ENCODE measurements at regions not wholly inside any gene's neighbourhood (a gene's known extent, or its start where the extent isn't known, plus 50 kb on each side); places are given as distances from the start of the nearest gene placed in this dataset.

GRCh38 chr5:60229691-60230185 is 336.2 kb upstream of the PDE4D start:
- H3K36me3 ChIP-seq (ENCODE audit: control insufficient read depth in 2 of 2, insufficient read depth in 1 of 2, low read length in 2 of 2): no peaks in the 10 kb centered on the region
- CTCF ChIA-PET: interaction anchor here (0.7 kb wide), 1 partner anchor 253 kb away, joined by 3 read pairs; no protein-coding TSS in a partner anchor
- no peaks in the 10 kb centered on the region for H3K4me1 ChIP-seq (ENCODE audit: control insufficient read depth, insufficient read depth, low read length)
- H3K27ac ChIP-seq (ENCODE audit: extremely low read depth, low read depth, low read length): no peak overlapping the region
- no peaks in the 10 kb centered on the region for H3K9me3 ChIP-seq (ENCODE audit: control insufficient read depth, insufficient read depth, low read depth, low read length)
- no peak overlapping the region for H3K4me3 ChIP-seq (ENCODE audit: low read depth, low read length)
- TF ChIP-seq ZNF704 (tag by site-specific recombination; IDR thresholded peaks at IDR 0.05) (no peak), ZNF701 (tag by site-specific recombination; IDR thresholded peaks at IDR 0.05) (no peak), ZNF670 (tag by site-specific recombination; IDR thresholded peaks at IDR 0.05; ENCODE audit: low read depth) (no peak), YY1 (tag by site-specific recombination; IDR thresholded peaks at IDR 0.05) (no peak), ZNF530 (tag by site-specific recombination; IDR thresholded peaks at IDR 0.05; ENCODE audit: low read depth) (no peak), SALL2 (tag by site-specific recombination; IDR thresholded peaks at IDR 0.05; ENCODE audit: borderline replicate concordance) (no peak), SCRT2 (tag by site-specific recombination; IDR thresholded peaks at IDR 0.05) (no peak)
- POLR2A ChIA-PET: no interaction called here

GRCh38 chr5:60228676-60229075 is 335.1 kb upstream of the PDE4D start:
- Histone ChIP-seq H3K4me3 (ENCODE audit: low read depth, low read length) (no peak overlapping the region), H3K9me3 (ENCODE audit: control insufficient read depth, insufficient read depth, low read depth, low read length) (no peaks in the 10 kb centered on the region), H3K36me3 (ENCODE audit: control insufficient read depth in 2 of 2, insufficient read depth in 1 of 2, low read length in 2 of 2) (no peaks in the 10 kb centered on the region), H3K4me1 (ENCODE audit: control insufficient read depth, insufficient read depth, low read length) (no peaks in the 10 kb centered on the region), H3K27ac (ENCODE audit: extremely low read depth, low read depth, low read length) (no peak overlapping the region)
- ChIA-PET CTCF (interaction anchor here (0.9 kb wide), 1 partner anchor 58 kb away, joined by 3 read pairs; no protein-coding TSS in a partner anchor), POLR2A (no interaction called here)
- TF ChIP-seq BCL6B (tag by site-specific recombination; IDR thresholded peaks at IDR 0.05) (no peak), ZNF600 (tag by site-specific recombination; IDR thresholded peaks at IDR 0.05) (no peak), BCL11B (tag by site-specific recombination; IDR thresholded peaks at IDR 0.05; ENCODE audit: low read depth) (no peak), ZNF768 (tag by site-specific recombination; IDR thresholded peaks at IDR 0.05) (no peak), ATF2 (tag by site-specific recombination; IDR thresholded peaks at IDR 0.05; ENCODE audit: low read depth) (no peak)

GRCh38 chr5:60226128-60226527 is 332.6 kb upstream of the PDE4D start:
- Histone ChIP-seq H3K4me1 (ENCODE audit: control insufficient read depth, insufficient read depth, low read length) (no peaks in the 10 kb centered on the region), H3K9me3 (ENCODE audit: control insufficient read depth, insufficient read depth, low read depth, low read length) (no peaks in the 10 kb centered on the region), H3K36me3 (ENCODE audit: control insufficient read depth in 2 of 2, insufficient read depth in 1 of 2, low read length in 2 of 2) (no peaks in the 10 kb centered on the region), H3K4me3 (ENCODE audit: low read depth, low read length) (no peak overlapping the region), H3K27ac (ENCODE audit: extremely low read depth, low read depth, low read length) (no peak overlapping the region)
- POLR2A ChIA-PET: no interaction called here
- TF ChIP-seq ZNF175 (tag by site-specific recombination; IDR thresholded peaks at IDR 0.05) (no peak), ZNF529 (tag by site-specific recombination; IDR thresholded peaks at IDR 0.05; ENCODE audit: insufficient replicate concordance) (no peak), ZSCAN4 (tag by site-specific recombination; IDR thresholded peaks at IDR 0.05) (no peak), KLF7 (tag by site-specific recombination; IDR thresholded peaks at IDR 0.05; ENCODE audit: borderline replicate concordance) (no peak), ZNF626 (tag by site-specific recombination; IDR thresholded peaks at IDR 0.05) (no peak), ZNF138 (tag by site-specific recombination; IDR thresholded peaks at IDR 0.05; ENCODE audit: borderline replicate concordance) (no peak), ZNF558 (tag by site-specific recombination; IDR thresholded peaks at IDR 0.05) (no peak), ZNF2 (tag by site-specific recombination; IDR thresholded peaks at IDR 0.05) (no peak)
- CTCF ChIA-PET: no interaction called here
